Kidney glomerular epithelial cell (primary cell): ENCODE measurements at regions not wholly inside any gene's neighbourhood (a gene's known extent, or its start where the extent isn't known, plus 50 kb on each side); places are given as distances from the start of the nearest gene placed in this dataset.

Experiments used
- DNase-seq: peaks from one replicate; lab custom pipeline; 2025; lab: John Stamatoyannopoulos, UW

DNA sequence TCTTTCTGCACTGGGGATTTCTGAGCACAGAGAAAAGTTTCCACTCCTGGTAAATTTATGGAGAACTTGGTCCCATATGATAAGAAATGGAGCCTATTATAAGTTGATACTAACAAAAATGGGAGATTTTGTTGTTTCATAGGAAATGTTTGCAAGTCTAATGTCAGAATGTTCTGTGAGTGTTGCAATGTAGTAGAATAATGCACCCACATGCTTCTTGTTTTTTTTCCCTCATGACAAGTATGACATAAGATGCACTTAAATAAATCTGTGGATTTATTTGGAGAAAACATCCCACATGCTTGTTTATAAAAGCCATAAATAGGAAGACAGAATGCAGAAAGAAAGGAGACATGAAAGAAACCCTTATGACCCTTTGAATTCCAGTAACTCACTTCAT lies 50.8 kb upstream of the KCNJ6 start:
- no peak for DNase-seq

DNA sequence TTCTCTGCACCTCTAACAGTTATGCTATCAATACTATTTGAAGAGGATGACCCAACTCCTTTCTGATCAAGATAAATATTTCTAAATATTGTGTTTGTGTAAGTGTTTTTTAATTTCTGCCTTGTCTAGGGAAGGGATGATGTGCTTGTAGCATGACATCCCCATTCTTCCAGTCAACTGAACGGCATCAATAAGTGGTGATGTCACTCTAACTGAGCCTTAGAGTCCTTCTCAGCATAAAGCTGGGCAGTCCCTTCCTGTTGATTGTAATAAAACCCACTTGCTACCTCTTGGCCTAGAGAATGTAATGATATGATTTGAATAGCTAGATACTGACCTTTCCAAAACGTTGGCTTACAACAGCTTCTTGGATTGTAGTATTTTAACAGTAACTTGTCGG lies 52.5 kb upstream of the KCNJ6 start:
- DNase-seq: no peak

DNA sequence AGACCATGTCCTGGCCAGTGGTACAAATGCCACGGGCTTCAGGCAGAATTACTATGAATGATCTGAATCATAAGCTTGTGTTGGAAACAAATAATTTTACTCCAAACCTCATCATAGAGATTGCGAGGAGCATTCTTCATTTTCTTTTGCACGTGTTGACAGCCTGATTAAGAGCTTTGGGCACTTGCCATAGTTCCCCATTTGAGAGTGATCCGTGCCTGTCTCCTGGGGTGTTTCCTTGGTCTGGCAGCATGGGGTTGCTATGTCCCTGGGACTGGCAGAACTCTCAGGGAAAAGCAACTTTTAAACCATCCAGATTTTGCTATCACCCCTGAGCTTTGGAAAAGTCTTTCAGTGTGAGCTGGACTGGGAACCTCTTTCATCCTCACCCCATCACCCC lies 54.3 kb upstream of the KCNJ6 start:
- no peak for DNase-seq

GRCh38 chr21:37971390-37971950 lies 55.2 kb upstream of the KCNJ6 start:
- DNase-seq: no peak

DNA sequence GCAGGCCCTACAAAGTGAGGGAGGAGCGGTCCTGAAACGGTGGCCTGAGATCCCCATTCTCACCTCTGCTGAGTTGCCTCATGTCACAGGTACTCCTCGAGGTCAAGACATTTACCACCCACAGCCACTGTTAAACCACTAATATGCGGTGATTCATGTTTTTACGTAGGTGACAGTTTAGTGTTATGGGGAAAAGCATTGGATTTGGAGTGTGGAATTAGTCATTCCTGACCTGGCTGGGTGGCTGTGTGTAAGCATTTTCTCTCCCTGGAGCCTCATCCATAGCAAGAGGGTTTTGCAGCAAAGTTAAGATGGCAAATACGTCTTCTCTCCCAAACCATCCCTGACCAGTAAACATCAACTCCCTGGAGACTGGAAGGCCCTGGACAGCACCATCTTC lies 57.8 kb upstream of the KCNJ6 start:
- peak; percentile 50 for DNase-seq

DNA sequence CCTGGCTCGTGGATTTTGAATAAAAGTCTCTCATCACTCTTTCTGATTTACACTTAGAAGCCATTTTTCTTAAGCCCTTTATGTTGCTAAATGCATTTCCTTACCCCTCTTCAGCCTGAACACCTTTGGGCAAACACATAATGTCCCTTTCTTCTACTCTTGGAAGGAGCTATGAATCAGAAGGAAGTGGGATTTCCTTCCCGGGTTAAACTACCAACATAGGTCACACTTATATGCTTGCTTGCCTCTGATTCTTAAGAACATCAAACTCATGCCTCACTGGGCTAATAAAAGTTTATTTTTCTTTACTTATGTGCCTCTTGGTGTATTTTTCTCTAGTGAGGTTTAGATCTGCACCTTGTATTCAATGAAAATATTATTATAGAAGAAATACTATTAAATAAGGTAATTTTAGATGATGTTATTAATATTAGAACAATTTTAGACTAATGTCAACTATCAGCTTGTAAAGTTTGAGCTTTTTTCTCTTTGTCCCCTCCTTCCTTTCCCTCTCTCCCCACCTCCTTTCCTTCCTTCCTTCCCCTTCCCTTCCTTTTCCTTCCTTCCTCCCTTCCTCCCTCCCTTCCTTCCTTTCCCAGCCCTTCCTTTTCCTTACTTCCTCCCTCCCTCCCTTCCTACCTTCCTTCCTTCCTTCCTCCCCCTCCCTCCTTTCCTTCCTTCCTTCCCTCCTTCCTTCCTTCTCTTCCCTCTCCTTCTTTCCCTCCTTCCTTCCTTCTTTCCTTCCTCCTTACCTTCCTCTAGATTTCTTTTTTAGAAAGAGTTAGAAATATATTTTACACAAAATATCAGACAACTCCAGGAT lies 66.5 kb upstream of the KCNJ6 start:
- DNase-seq: peak; percentile 27

DNA sequence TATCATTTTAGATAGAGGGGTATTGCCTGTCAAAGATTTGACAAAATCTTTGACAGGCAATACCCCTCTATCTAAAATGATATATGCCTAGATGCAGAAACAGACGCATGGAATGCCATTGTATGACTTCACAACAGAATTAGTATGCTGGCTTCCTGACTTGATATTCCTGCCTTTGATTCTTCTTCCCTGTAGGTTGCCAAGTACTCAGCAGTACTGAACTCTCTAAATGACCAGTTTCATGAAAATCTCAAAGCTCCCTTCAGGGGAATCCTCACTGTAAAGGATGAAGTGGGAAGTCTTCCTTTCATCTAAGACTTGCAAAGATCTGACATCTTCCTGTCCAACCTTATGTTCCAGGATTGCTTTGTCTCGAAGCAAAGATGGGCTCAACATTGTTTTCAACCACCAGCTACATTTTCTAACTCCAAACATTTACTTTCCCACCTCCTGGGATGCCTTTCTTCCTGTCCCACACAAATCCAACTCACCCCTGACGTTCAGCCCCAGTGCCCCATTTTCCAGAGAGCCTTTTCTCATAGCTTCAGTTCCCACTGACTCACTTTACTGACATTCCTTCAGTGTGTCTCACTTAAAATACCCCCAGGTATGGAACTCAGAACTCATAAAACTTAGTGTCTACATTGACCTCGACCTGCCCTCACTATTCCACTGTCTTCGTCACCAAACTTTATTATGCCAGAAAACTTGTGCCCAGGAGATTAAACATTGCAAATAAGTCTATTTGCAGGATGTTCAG lies 67.3 kb upstream of the KCNJ6 start:
- peak; percentile 82 for DNase-seq

- DNase-seq: no peak
These were observed 68.2 kb upstream of the KCNJ6 start for GRCh38 chr21:37984416-37984815.

- no peak for DNase-seq
These were observed 69.7 kb upstream of the KCNJ6 start for GRCh38 chr21:37986000-37986399.

- no peak for DNase-seq
These were observed 70.6 kb upstream of the KCNJ6 start for GRCh38 chr21:37986751-37987399.

- DNase-seq: no peak
These were observed 71.4 kb upstream of the KCNJ6 start for GRCh38 chr21:37987668-37988067.

- no peak for DNase-seq
These were observed 76.8 kb upstream of the KCNJ6 start for GRCh38 chr21:37993071-37993470.

DNA sequence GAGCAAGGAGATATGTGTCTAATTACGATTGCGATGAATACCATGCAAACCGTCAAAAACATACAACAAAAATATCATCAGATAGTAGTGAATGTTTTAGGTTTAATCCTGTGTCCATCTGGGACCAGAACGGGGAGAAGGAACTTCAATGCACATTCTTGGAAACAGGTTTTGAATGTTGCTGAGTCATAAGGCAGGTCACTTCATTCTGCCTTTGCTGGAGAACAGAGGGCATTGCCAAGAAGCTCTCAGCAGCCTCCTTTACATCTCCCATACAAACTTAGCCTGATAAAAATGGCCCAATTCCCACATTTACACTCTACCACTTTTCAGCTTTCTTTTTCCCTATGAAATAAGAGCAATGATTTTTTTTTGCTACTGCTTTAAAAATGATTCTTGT lies 78.0 kb upstream of the KCNJ6 start:
- DNase-seq: no peak

DNA sequence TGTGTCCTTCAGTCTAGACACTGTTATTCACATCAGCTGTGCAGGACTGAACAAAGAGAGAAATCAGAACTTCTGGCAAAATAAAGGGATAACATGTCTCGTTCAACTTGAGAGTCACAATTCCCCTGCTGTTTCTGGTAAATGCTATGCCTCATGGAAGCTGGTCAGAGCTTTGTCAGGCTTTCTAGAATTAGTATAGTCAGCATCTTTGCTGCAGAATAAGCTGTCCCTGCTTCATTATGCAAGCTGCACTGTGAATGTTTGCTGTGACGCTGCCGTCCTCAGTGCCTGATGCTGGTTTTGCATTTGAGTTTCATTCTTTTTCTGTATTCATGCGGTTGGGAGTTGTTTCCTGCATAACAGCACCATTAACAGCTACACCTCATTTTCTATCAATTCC lies 96.4 kb upstream of the KCNJ6 start:
- no peak for DNase-seq

DNA sequence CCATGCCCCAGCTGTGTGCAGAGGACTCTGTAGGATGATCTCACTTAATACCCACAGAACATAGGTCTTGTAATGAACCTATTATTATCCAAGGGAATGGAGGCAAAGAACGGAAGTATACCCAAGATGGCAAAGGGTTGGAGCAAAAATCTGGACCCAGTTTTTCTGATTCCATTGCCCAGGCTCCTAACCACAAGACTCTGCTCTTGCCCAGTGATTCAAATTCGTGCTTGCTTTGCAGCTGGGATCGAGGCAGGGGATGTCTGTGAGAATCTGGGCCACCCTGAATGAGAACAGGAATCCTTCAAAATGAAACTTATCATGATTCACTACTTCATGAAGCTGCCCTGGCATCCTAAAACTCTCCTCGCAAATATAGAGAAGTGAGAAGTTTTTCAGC lies 97.5 kb upstream of the KCNJ6 start:
- DNase-seq: no peak

DNA sequence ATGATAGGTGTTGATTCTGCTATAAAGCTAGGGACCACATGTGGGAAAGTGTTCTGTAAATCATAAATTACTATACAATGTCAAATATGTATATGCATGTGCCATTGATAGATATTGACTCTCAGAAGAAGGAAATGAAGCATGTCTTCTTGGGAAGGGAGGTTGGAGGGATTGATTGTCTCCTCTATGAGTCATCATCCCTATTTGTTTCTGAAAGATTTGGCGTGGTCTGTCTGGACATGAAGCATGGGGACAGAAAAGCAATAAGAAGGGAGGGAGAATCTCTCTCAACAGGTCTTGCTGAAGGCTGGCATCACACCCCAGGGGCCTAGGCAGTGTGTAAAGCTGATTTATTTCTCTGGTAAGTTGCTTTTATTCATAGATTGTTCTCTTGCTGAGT lies 98.0 kb upstream of the KCNJ6 start:
- DNase-seq: no peak

GRCh38 chr21:38027901-38028498 lies 111.7 kb upstream of the KCNJ6 start:
- DNase-seq: peak; percentile 81

DNA sequence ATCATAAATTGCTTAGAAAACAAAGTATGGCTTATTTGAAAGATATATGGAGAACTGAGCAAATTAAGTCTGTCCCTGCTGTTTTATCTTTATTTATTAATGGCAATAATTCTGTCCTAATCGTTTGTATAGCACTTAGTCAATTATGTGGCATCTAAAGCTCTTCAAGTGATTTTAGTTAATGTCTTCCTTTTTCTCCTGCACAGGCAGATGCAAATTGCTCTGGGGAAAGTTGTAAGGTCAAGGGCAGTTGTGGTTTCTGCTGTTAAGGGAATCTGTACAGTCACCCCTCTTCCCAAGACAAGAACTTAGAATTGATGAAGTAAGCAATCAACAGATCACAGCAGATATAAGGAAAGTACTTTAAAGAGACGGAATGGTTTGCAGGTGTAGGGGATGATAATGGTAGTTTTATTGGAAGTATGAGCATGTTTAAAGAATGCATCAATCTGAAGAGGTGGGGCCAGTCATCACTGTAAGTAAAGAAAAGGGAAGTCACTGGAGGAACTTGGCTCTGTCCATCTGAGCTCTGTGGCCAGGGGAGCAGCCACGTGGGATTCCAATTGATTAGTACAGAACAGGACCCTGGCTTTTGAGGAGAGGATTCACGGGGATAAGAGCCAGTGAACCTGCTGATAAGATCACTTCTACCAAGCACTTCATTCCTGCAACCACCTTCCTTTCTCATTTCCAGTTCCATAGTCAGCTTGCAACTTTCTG lies 116.0 kb upstream of the KCNJ6 start:
- no peak for DNase-seq

DNA sequence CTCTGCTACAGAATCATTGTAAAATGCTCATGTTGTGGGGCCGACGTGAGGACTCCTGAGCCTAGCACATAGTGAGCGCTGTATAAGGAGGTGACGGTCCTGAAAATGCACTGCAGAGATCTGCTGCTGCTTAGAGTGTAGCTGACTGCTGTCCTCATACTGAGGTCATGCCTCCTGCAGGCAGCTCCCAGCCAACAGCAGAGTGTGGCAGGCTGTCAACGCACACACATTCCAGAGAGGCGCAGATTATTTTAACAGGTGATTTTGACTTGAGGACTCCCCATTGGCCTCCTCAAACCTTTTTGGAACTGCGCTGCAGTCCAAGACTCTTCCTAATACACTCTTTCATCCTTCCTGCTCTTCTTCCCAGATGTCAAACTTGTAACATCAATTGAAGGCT lies 119.8 kb upstream of the KCNJ6 start:
- DNase-seq: no peak

- peak; percentile 71 for DNase-seq
These were observed 121.2 kb upstream of the KCNJ6 start for GRCh38 chr21:38037416-38037815.

GRCh38 chr21:38039369-38039768 lies 123.1 kb upstream of the KCNJ6 start:
- no peak for DNase-seq

DNA sequence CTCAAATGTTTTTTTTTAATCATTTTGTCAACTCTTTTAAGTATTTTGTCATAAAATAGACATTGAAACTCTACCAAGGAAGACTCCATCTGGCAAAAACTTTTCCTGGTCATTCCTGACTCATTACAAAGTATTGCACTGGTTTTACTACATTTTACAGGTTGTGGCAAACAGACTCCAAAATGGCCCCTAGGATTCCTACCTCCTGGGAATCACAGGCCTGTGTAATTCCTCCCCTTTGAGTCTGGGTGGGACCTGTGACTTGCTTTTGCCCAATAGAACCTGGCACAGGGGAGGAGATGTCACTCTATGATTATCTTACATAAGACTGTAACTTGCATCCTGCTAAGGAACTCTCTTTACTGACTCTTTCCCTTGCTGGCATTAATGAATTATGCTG lies 123.6 kb upstream of the KCNJ6 start:
- no peak for DNase-seq
